HCT116 (cell line): ENCODE measurements at regions not wholly inside any gene's neighbourhood (a gene's known extent, or its start where the extent isn't known, plus 50 kb on each side); places are given as distances from the start of the nearest gene placed in this dataset.

ENCODE experiments used
- ATAC-seq: fragments of 200-7000 bp; cut with Tn5 transposase; 2 replicates; pipeline ENCODE4 v1.9.1; 2020; ENCODE audit warnings: mild to moderate bottlenecking, moderate library complexity
- BruUV-seq: library from RNA; stranded (reverse); fragments of 400-500 nt; replicated peaks from 2 replicates; lab custom pipeline; 2021; lab: Mats Ljungman, UMichigan
- CTCF ChIA-PET: fragments of 300-600 bp; sonication (Branson Sonifier 250); formaldehyde crosslinking; loops from one replicate; lab custom pipeline; 2021; ENCODE audit warnings: antibody characterized with exemption; lab: Charles Lee
- POLR2A ChIA-PET: fragments of 300-600, 350-600 bp; sonication (Branson Sonifier 250); formaldehyde crosslinking; loops from one replicate; lab custom pipeline; 2021; ENCODE audit warnings: antibody characterized with exemption; lab: Charles Lee
- RAD21 ChIA-PET, 2 experiments: fragments of 300-600 bp; sonication (Branson Sonifier 250); formaldehyde crosslinking; loops; one replicate each; lab custom pipeline; 2023; ENCODE audit warnings: low total read pairs in 2 of 2; ENCODE audit not compliant: uncharacterized antibody in 2 of 2, unreplicated experiment in 2 of 2, low non-redundant PET in 1 of 2; lab: Charles Lee
- DNase-seq: peaks from one replicate; pipeline ENCODE4 v3.0.0-alpha.2; 2010; ENCODE audit warnings: low read depth, low spot score
- H2AFZ ChIP-seq: fragments of 200-600 bp; shearing (Covaris generic), sonication (generic); 2 replicates; pipeline ENCODE4 v1.6.1; 2017; ENCODE audit warnings: low read depth, mixed run types, mixed read lengths, antibody characterized with exemption, low read length; ENCODE audit not compliant: poor library complexity, severe bottlenecking
- H3K27ac ChIP-seq: 2 replicates; pipeline ENCODE4 v1.5.1; 2012; ENCODE audit warnings: low read depth, low read length
- H3K27me3 ChIP-seq: fragments of 200-600 bp; sonication (generic); 2 replicates; pipeline ENCODE4 v1.6.1; 2016; ENCODE audit warnings: mixed run types, low read length, mixed read lengths; ENCODE audit not compliant: insufficient read depth
- H3K36me3 ChIP-seq, 2 experiments: fragments of 200-500 bp in 1 of 2; fragments of 200-600 bp in 1 of 2; sonication (Bioruptor generic) in 1 of 2; sonication (generic) in 1 of 2; 2 replicates each; pipeline versions ENCODE4 v1.5.1 to v1.6.1; 2014 to 2016; ENCODE audit warnings: low read length in 2 of 2, inconsistent platforms in 1 of 2, mixed read lengths in 1 of 2, mixed run types in 1 of 2; ENCODE audit not compliant: insufficient read depth in 2 of 2, control insufficient read depth in 1 of 2
- H3K4me1 ChIP-seq, 2 experiments: fragments of 200-600 bp in 1 of 2; sonication (generic) in 1 of 2; 2 replicates each; pipeline versions ENCODE4 v1.5.1 to v1.6.1; 2012 to 2017; ENCODE audit warnings: low read length in 2 of 2, inconsistent platforms in 1 of 2, mild to moderate bottlenecking in 1 of 2, mixed read lengths in 1 of 2, mixed run types in 1 of 2, moderate library complexity in 1 of 2; ENCODE audit not compliant: insufficient read depth in 2 of 2, control insufficient read depth in 1 of 2
- H3K4me2 ChIP-seq: fragments of 200-600 bp; sonication (generic); 2 replicates; pipeline ENCODE4 v1.6.1; 2017; ENCODE audit warnings: mixed run types, low read length, mixed read lengths
- H3K4me3 ChIP-seq, 2 experiments: fragments of 200-600 bp in 1 of 2; sonication (generic) in 1 of 2; replicated peaks in 1 of 2; 2 replicates each; pipeline ENCODE4 v1.5.1; 2011 to 2016; ENCODE audit warnings: low read length in 2 of 2, control low read depth in 1 of 2, low read depth in 1 of 2, mild to moderate bottlenecking in 1 of 2, mixed read lengths in 1 of 2, mixed run types in 1 of 2
- H3K79me2 ChIP-seq: fragments of 200-600 bp; sonication (generic); 2 replicates; pipeline ENCODE4 v1.6.1; 2017; ENCODE audit warnings: mild to moderate bottlenecking, mixed run types, low read length, moderate library complexity, mixed read lengths; ENCODE audit not compliant: insufficient read depth
- H3K9ac ChIP-seq: fragments of 200-600 bp; sonication (generic); 2 replicates; pipeline ENCODE4 v1.6.1; 2016; ENCODE audit warnings: low read length, mixed read lengths
- H3K9me2 ChIP-seq: fragments of 200-600 bp; sonication (generic), shearing (Covaris generic); 2 replicates; pipeline ENCODE4 v1.6.1; 2017; ENCODE audit warnings: mixed run types, mild to moderate bottlenecking, moderate library complexity; ENCODE audit not compliant: insufficient read depth
- H3K9me3 ChIP-seq, 2 experiments: fragments of 200-500 bp in 1 of 2; fragments of 200-600 bp in 1 of 2; sonication (Bioruptor generic) in 1 of 2; sonication (generic) in 1 of 2; 2 replicates each; pipeline ENCODE4 v1.6.1; 2014 to 2017; ENCODE audit warnings: low read length in 2 of 2, mixed read lengths in 2 of 2, inconsistent platforms in 1 of 2, low read depth in 1 of 2, mild to moderate bottlenecking in 1 of 2, mixed run types in 1 of 2, moderate library complexity in 1 of 2; ENCODE audit not compliant: control insufficient read depth in 1 of 2, insufficient read depth in 1 of 2
- H4K20me1 ChIP-seq: fragments of 200-600 bp; sonication (generic), shearing (Covaris generic); 2 replicates; pipeline ENCODE4 v1.6.1; 2017; ENCODE audit warnings: mixed run types, mild to moderate bottlenecking, moderate library complexity; ENCODE audit not compliant: insufficient read depth
- CEBPB ChIP-seq: IDR thresholded peaks from 2 replicates; pipeline ENCODE4 v1.6.1; 2012; ENCODE audit warnings: low read depth
- EGR1 ChIP-seq: IDR thresholded peaks from 2 replicates; pipeline ENCODE4 v1.6.1; 2012; ENCODE audit warnings: low read depth
- ELF1 ChIP-seq: IDR thresholded peaks from 2 replicates; pipeline ENCODE4 v1.6.1; 2012; ENCODE audit warnings: low read depth, borderline replicate concordance
- EZH2 ChIP-seq: fragments of 200-600 bp; sonication (generic); IDR thresholded peaks from 2 replicates; pipeline ENCODE4 v1.6.1; 2017; ENCODE audit warnings: antibody characterized with exemption, mixed run types
- EZH2phosphoT487 ChIP-seq: fragments of 200-600 bp; IDR thresholded peaks from 2 replicates; pipeline ENCODE4 v1.6.1; 2018; ENCODE audit warnings: antibody characterized with exemption, borderline replicate concordance
- JUND ChIP-seq: IDR thresholded peaks from 2 replicates; pipeline ENCODE4 v1.6.1; 2012
- MAX ChIP-seq: IDR thresholded peaks from 2 replicates; pipeline ENCODE4 v1.6.1; 2012
- POLR2A ChIP-seq: IDR thresholded peaks from 2 replicates; pipeline ENCODE4 v1.7.0; 2011; ENCODE audit warnings: borderline replicate concordance; ENCODE audit not compliant: insufficient read depth, insufficient read length; ENCODE audit errors: extremely low read depth
- POLR2AphosphoS5 ChIP-seq: IDR thresholded peaks from 2 replicates; pipeline ENCODE4 v1.6.1; 2011; ENCODE audit warnings: mild to moderate bottlenecking, low read depth, low read length, moderate library complexity
- RAD21 ChIP-seq: IDR thresholded peaks from 2 replicates; pipeline ENCODE4 v1.6.1; 2012; ENCODE audit warnings: low read depth, mild to moderate bottlenecking
- REST ChIP-seq: IDR thresholded peaks from 2 replicates; pipeline ENCODE4 v1.6.1; 2012; ENCODE audit warnings: low read depth
- SIN3A ChIP-seq: IDR thresholded peaks from 2 replicates; pipeline ENCODE4 v1.6.1; 2012; ENCODE audit warnings: low read depth
- SP1 ChIP-seq: IDR thresholded peaks from 2 replicates; pipeline ENCODE4 v1.6.1; 2012; ENCODE audit warnings: low read depth
- SRF ChIP-seq: IDR thresholded peaks from 2 replicates; pipeline ENCODE4 v1.6.1; 2012; ENCODE audit warnings: low read depth
- TCF7L2 ChIP-seq: IDR thresholded peaks from 2 replicates; pipeline ENCODE4 v1.7.0; 2011; ENCODE audit warnings: borderline replicate concordance, inconsistent platforms; ENCODE audit not compliant: insufficient read depth, insufficient read length; ENCODE audit errors: extremely low read depth
- ZFX ChIP-seq: fragments of 450-650 bp; IDR thresholded peaks from 2 replicates; pipeline ENCODE4 v1.6.1; 2017
- intact Hi-C: fragments of 100-400 bp; cut with micrococcal nuclease; formaldehyde crosslinking; loops from 2 replicates; pipeline ENCODE4 v1.10.0; 2022

DNA sequence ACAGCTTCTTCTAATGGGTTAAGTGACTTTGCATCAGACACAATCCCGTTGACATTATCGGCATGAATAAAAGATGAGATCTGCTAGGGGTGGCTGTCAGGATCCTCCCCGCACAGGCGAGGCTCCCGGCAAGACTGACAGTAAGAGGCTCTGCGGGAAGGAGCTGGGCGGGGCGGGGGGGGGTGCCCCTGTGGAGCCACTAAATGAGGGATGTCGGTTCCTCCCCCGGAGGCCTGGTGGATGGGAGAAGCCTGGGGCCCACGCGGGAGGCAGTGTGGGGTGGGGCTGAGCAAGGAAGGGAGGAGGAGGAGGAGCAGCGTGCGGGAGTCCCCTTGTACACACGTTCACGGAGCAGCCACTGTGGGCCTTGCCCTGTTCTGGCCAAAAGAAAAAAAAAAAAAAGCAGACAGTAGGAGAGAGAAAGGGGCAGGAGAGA lies 190.9 kb upstream of the GSE1 start:
- Histone ChIP-seq H3K4me1 (peaks cover 0 to 5% of the 10 kb centered on the region in 2 experiments; a peak in 1 of 4 replicates), H3K4me2 (no peak overlapping the region), H3K9me3 (no peaks in the 10 kb centered on the region), H2AFZ (no peak overlapping the region), H3K27ac (no peak overlapping the region), H3K27me3 (0 out of 2 replicates have a peak, but pooled peaks cover 5% of the 10 kb centered on the region), H3K9me2 (no peaks in the 10 kb centered on the region), H3K79me2 (no peaks in the 10 kb centered on the region), H4K20me1 (no peaks in the 10 kb centered on the region), H3K9ac (no peak overlapping the region), H3K36me3 (no peaks in the 10 kb centered on the region), H3K4me3 (no peak overlapping the region)
- BruUV-seq = no TSS peak
- ATAC-seq = no peak
- no peak for DNase-seq
- CTCF ChIA-PET = interaction anchor here (1.0 to 2.5 kb wide), 3 partner anchors 9 to 190 kb away, joined by 3 to 13 read pairs (median 3); partner anchors contain the start of gene GSE1
- intact Hi-C loops = loop anchor here (10.0 kb wide), 1 partner anchor 133 kb away; no protein-coding TSS in a partner anchor
- TF ChIP-seq POLR2A = no peak
- TF ChIP-seq EZH2 = no peak
- TF ChIP-seq SIN3A = no peak
- no peak for TF ChIP-seq RAD21
- TF ChIP-seq SRF = no peak
- no peak for TF ChIP-seq TCF7L2
- TF ChIP-seq REST = no peak
- TF ChIP-seq JUND = no peak
- no peak for TF ChIP-seq POLR2AphosphoS5
- no peak for TF ChIP-seq ZFX
- TF ChIP-seq CEBPB = no peak
- no peak for TF ChIP-seq MAX
- TF ChIP-seq ELF1 = no peak
- no peak for TF ChIP-seq EGR1
- no peak for TF ChIP-seq EZH2phosphoT487
- TF ChIP-seq SP1 = no peak
- POLR2A ChIA-PET = no interaction called here
- RAD21 ChIA-PET = interaction anchor here (0.6 to 0.7 kb wide), 2 partner anchors 46 to 221 kb away, joined by 3 to 6 read pairs; no protein-coding TSS in a partner anchor
